ENCODE measurements at regions not wholly inside any gene's neighbourhood (a gene's known extent, or its start where the extent isn't known, plus 50 kb on each side); places are given as distances from the start of the nearest gene placed in this dataset.

GRCh38 chr4:57494821-57495220 lies 384.6 kb upstream of the IGFBP7 start:
- no peaks in the 10 kb centered on the region for H3K79me2 ChIP-seq (ENCODE audit: insufficient read depth, low read depth, low read length)
- no peaks in the 10 kb centered on the region for H3K36me3 ChIP-seq (ENCODE audit: insufficient read depth, low read length)
- H3K9me2 ChIP-seq (ENCODE audit: insufficient read depth, low read length), result no peaks in the 10 kb centered on the region
- no TSS peak for BruUV-seq (replicated peaks)
- ChIA-PET CTCF (ENCODE audit: unreplicated experiment) (no interaction called here), POLR2A (interaction anchor here (0.9 kb wide), 1 partner anchor 10 kb away, joined by 3 read pairs; no protein-coding TSS in a partner anchor)
- no peaks in the 10 kb centered on the region for H3K4me1 ChIP-seq (ENCODE audit: insufficient read depth, low read length, poor library complexity, severe bottlenecking)
- H2AFZ ChIP-seq (ENCODE audit: low read length), result no peak overlapping the region
- intact Hi-C loops (cut with micrococcal nuclease; ENCODE audit: unreplicated experiment), result no loop called here
- TF ChIP-seq EZH2phosphoT487 (IDR thresholded peaks at IDR 0.05; ENCODE audit: borderline replicate concordance, low read depth, low read length) (no peak), CTCF (conservative IDR thresholded peaks at IDR 0.05; ENCODE audit: low read length) (no peak)
- H4K20me1 ChIP-seq (ENCODE audit: insufficient read depth, low read length), result no peaks in the 10 kb centered on the region
- no peak for DNase-seq (ENCODE audit: low spot score)
- no peaks in the 10 kb centered on the region for H3K9me3 ChIP-seq (ENCODE audit: low read length)
- H3K4me2 ChIP-seq (ENCODE audit: low read length), result no peak overlapping the region
- no peak overlapping the region for H3K27ac ChIP-seq (ENCODE audit: low read depth, low read length, poor library complexity, severe bottlenecking)
- H3K4me3 ChIP-seq (ENCODE audit: low read depth, low read length, poor library complexity, severe bottlenecking), result no peak overlapping the region

DNA sequence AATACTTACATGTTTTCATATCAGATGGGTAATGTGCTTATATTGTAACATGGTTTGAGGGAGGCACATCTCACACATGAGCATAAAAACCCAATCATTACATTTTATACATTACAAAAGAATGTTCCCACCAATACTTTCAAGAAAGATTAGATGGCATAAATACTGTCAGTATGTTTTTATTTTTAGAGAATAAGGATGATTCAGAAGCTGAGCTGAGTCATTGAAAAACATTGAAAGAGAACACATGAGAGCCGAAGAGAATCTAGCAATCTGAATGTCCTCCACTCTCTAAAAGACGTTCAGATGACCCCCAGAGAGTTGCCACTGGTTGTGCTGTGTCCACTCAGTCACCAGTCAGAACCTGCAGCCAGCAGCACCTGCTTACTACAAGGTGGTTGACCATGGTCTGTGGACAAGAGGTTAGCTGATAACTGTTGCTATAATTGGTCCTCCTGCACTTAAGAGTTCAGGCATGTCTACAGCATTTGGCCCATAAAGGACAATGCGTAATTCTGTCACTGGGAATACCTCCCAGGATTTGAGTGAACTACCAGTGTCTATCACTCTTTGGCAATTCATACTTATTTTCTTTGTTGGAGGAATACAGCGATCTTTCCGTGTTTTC lies 382.2 kb upstream of the IGFBP7 start:
- Histone ChIP-seq H3K27ac (ENCODE audit: low read depth, low read length, poor library complexity, severe bottlenecking) (no peak overlapping the region), H2AFZ (ENCODE audit: low read length) (no peak overlapping the region), H3K4me2 (ENCODE audit: low read length) (no peak overlapping the region), H4K20me1 (ENCODE audit: insufficient read depth, low read length) (no peaks in the 10 kb centered on the region), H3K4me1 (ENCODE audit: insufficient read depth, low read length, poor library complexity, severe bottlenecking) (no peaks in the 10 kb centered on the region), H3K79me2 (ENCODE audit: insufficient read depth, low read depth, low read length) (no peaks in the 10 kb centered on the region), H3K4me3 (ENCODE audit: low read depth, low read length, poor library complexity, severe bottlenecking) (no peak overlapping the region), H3K9me2 (ENCODE audit: insufficient read depth, low read length) (no peaks in the 10 kb centered on the region), H3K9me3 (ENCODE audit: low read length) (no peaks in the 10 kb centered on the region), H3K36me3 (ENCODE audit: insufficient read depth, low read length) (no peaks in the 10 kb centered on the region)
- ChIA-PET POLR2A (no interaction called here), CTCF (ENCODE audit: unreplicated experiment) (no interaction called here)
- BruUV-seq (replicated peaks), result no TSS peak
- no peak for TF ChIP-seq EZH2phosphoT487 (IDR thresholded peaks at IDR 0.05; ENCODE audit: borderline replicate concordance, low read depth, low read length)
- TF ChIP-seq CTCF (conservative IDR thresholded peaks at IDR 0.05; ENCODE audit: low read length), result no peak
- DNase-seq (ENCODE audit: low spot score), result no peak
- intact Hi-C loops (cut with micrococcal nuclease; ENCODE audit: unreplicated experiment), result no loop called here

GRCh38 chr4:57491388-57491787 lies 381.2 kb upstream of the IGFBP7 start:
- no TSS peak for BruUV-seq (replicated peaks)
- Histone ChIP-seq H4K20me1 (ENCODE audit: insufficient read depth, low read length) (no peaks in the 10 kb centered on the region), H3K9me2 (ENCODE audit: insufficient read depth, low read length) (no peaks in the 10 kb centered on the region), H3K79me2 (ENCODE audit: insufficient read depth, low read depth, low read length) (no peaks in the 10 kb centered on the region), H3K36me3 (ENCODE audit: insufficient read depth, low read length) (no peaks in the 10 kb centered on the region), H3K4me2 (ENCODE audit: low read length) (no peak overlapping the region), H3K4me3 (ENCODE audit: low read depth, low read length, poor library complexity, severe bottlenecking) (no peak overlapping the region), H3K9me3 (ENCODE audit: low read length) (no peaks in the 10 kb centered on the region), H3K27ac (ENCODE audit: low read depth, low read length, poor library complexity, severe bottlenecking) (no peak overlapping the region), H3K4me1 (ENCODE audit: insufficient read depth, low read length, poor library complexity, severe bottlenecking) (no peaks in the 10 kb centered on the region), H2AFZ (ENCODE audit: low read length) (no peak overlapping the region)
- DNase-seq (ENCODE audit: low spot score), result no peak
- intact Hi-C loops (cut with micrococcal nuclease; ENCODE audit: unreplicated experiment), result no loop called here
- CTCF ChIA-PET (ENCODE audit: unreplicated experiment), result no interaction called here
- POLR2A ChIA-PET, result no interaction called here
- no peak for TF ChIP-seq EZH2phosphoT487 (IDR thresholded peaks at IDR 0.05; ENCODE audit: borderline replicate concordance, low read depth, low read length)
- no peak for TF ChIP-seq CTCF (conservative IDR thresholded peaks at IDR 0.05; ENCODE audit: low read length)
